Transverse colon (tissue), 3 donors: ENCODE measurements at regions not wholly inside any gene's neighbourhood (a gene's known extent, or its start where the extent isn't known, plus 50 kb on each side); places are given as distances from the start of the nearest gene placed in this dataset.

Experiments
- POLR2A ChIP-seq: fragments of 450-650 bp; IDR thresholded peaks from one replicate; pipeline ENCODE4 v1.6.1; 2016; ENCODE audit warnings: antibody characterized with exemption, mild to moderate bottlenecking, moderate library complexity
- POLR2AphosphoS5 ChIP-seq, 3 donors: sonication (generic); formaldehyde crosslinking; IDR thresholded peaks; one replicate each; pipeline ENCODE4 v1.6.1; 2016; ENCODE audit warnings: antibody characterized with exemption in 3 of 3

- no peak for TF ChIP-seq POLR2A
- no peak for TF ChIP-seq POLR2AphosphoS5 (IDR thresholded peaks at IDR 0.05)
Measured at GRCh38 chr9:115671236-115671962, 482.2 kb upstream of the PAPPA start.
